ENCODE measurements at regions not wholly inside any gene's neighbourhood (a gene's known extent, or its start where the extent isn't known, plus 50 kb on each side); places are given as distances from the start of the nearest gene placed in this dataset.

GRCh38 chr20:58056021-58056591 is 172.3 kb downstream of the ANKRD60 start:
- no peaks in the 10 kb centered on the region for H3K79me2 ChIP-seq (ENCODE audit: low read length)
- H3K4me1 ChIP-seq (ENCODE audit: low read length), result no peaks in the 10 kb centered on the region
- no peak overlapping the region for H3K27ac ChIP-seq (ENCODE audit: low read length)
- H3K4me2 ChIP-seq (ENCODE audit: low read depth, low read length, poor library complexity, severe bottlenecking), result no peak overlapping the region
- peaks cover 6% of the 10 kb centered on the region for H3K9me3 ChIP-seq (ENCODE audit: low read length)
- H3K36me3 ChIP-seq (ENCODE audit: insufficient read depth, low read length), result no peaks in the 10 kb centered on the region
- no peaks in the 10 kb centered on the region for H3K27me3 ChIP-seq (ENCODE audit: low read length)
- no peak overlapping the region for H2AFZ ChIP-seq (ENCODE audit: low read length)
- no peak overlapping the region for H3K9ac ChIP-seq (ENCODE audit: low read length)
- H3K9me2 ChIP-seq (replicated peaks; ENCODE audit: insufficient read depth, low read length), result no peaks in the 10 kb centered on the region
- no peaks in the 10 kb centered on the region for H4K20me1 ChIP-seq (ENCODE audit: insufficient read depth, low read depth, low read length)
- no peak for DNase-seq
- no peak overlapping the region for H3K4me3 ChIP-seq (ENCODE audit: low read length)

GRCh38 chr20:58054780-58055373 is 173.6 kb downstream of the ANKRD60 start:
- Histone ChIP-seq H4K20me1 (ENCODE audit: insufficient read depth, low read depth, low read length) (no peaks in the 10 kb centered on the region), H3K4me1 (ENCODE audit: low read length) (no peaks in the 10 kb centered on the region), H3K9me2 (replicated peaks; ENCODE audit: insufficient read depth, low read length) (no peaks in the 10 kb centered on the region), H3K4me2 (ENCODE audit: low read depth, low read length, poor library complexity, severe bottlenecking) (no peak overlapping the region), H3K36me3 (ENCODE audit: insufficient read depth, low read length) (no peaks in the 10 kb centered on the region), H3K27me3 (ENCODE audit: low read length) (no peaks in the 10 kb centered on the region), H3K27ac (ENCODE audit: low read length) (no peak overlapping the region), H3K9me3 (ENCODE audit: low read length) (peaks cover 6% of the 10 kb centered on the region), H3K9ac (ENCODE audit: low read length) (no peak overlapping the region), H3K79me2 (ENCODE audit: low read length) (no peaks in the 10 kb centered on the region), H3K4me3 (ENCODE audit: low read length) (no peak overlapping the region), H2AFZ (ENCODE audit: low read length) (no peak overlapping the region)
- DNase-seq, result no peak

- Histone ChIP-seq H3K9ac (ENCODE audit: low read length) (no peak overlapping the region), H3K27me3 (ENCODE audit: low read length) (no peaks in the 10 kb centered on the region), H3K4me1 (ENCODE audit: low read length) (no peaks in the 10 kb centered on the region), H2AFZ (ENCODE audit: low read length) (no peak overlapping the region), H4K20me1 (ENCODE audit: insufficient read depth, low read depth, low read length) (no peaks in the 10 kb centered on the region), H3K4me2 (ENCODE audit: low read depth, low read length, poor library complexity, severe bottlenecking) (no peak overlapping the region), H3K9me3 (ENCODE audit: low read length) (peaks cover 6% of the 10 kb centered on the region), H3K4me3 (ENCODE audit: low read length) (no peak overlapping the region), H3K9me2 (replicated peaks; ENCODE audit: insufficient read depth, low read length) (no peaks in the 10 kb centered on the region), H3K79me2 (ENCODE audit: low read length) (no peaks in the 10 kb centered on the region), H3K36me3 (ENCODE audit: insufficient read depth, low read length) (no peaks in the 10 kb centered on the region), H3K27ac (ENCODE audit: low read length) (no peak overlapping the region)
- no peak for DNase-seq
These were observed 174.2 kb downstream of the ANKRD60 start for GRCh38 chr20:58054082-58054779.

GRCh38 chr20:58053391-58054055 is 174.9 kb downstream of the ANKRD60 start:
- no peaks in the 10 kb centered on the region for H3K4me1 ChIP-seq (ENCODE audit: low read length)
- H4K20me1 ChIP-seq (ENCODE audit: insufficient read depth, low read depth, low read length), result no peaks in the 10 kb centered on the region
- no peak overlapping the region for H2AFZ ChIP-seq (ENCODE audit: low read length)
- no peaks in the 10 kb centered on the region for H3K36me3 ChIP-seq (ENCODE audit: insufficient read depth, low read length)
- DNase-seq, result no peak
- no peak overlapping the region for H3K4me2 ChIP-seq (ENCODE audit: low read depth, low read length, poor library complexity, severe bottlenecking)
- H3K79me2 ChIP-seq (ENCODE audit: low read length), result no peaks in the 10 kb centered on the region
- no peaks in the 10 kb centered on the region for H3K9me2 ChIP-seq (replicated peaks; ENCODE audit: insufficient read depth, low read length)
- no peak overlapping the region for H3K27ac ChIP-seq (ENCODE audit: low read length)
- H3K9ac ChIP-seq (ENCODE audit: low read length), result no peak overlapping the region
- H3K9me3 ChIP-seq (ENCODE audit: low read length), result peaks cover 6% of the 10 kb centered on the region
- no peaks in the 10 kb centered on the region for H3K27me3 ChIP-seq (ENCODE audit: low read length)
- H3K4me3 ChIP-seq (ENCODE audit: low read length), result no peak overlapping the region

GRCh38 chr20:58051367-58051766 is 177.1 kb downstream of the ANKRD60 start:
- no peak overlapping the region for H3K4me2 ChIP-seq (ENCODE audit: low read depth, low read length, poor library complexity, severe bottlenecking)
- H2AFZ ChIP-seq (ENCODE audit: low read length), result no peak overlapping the region
- H3K4me3 ChIP-seq (ENCODE audit: low read length), result no peak overlapping the region
- peaks cover 6% of the 10 kb centered on the region for H3K9me3 ChIP-seq (ENCODE audit: low read length)
- H3K4me1 ChIP-seq (ENCODE audit: low read length), result peaks cover 5% of the 10 kb centered on the region; the same call in 1 of the 2 replicates
- H3K9me2 ChIP-seq (replicated peaks; ENCODE audit: insufficient read depth, low read length), result no peaks in the 10 kb centered on the region
- no peak overlapping the region for H3K27ac ChIP-seq (ENCODE audit: low read length)
- H3K36me3 ChIP-seq (ENCODE audit: insufficient read depth, low read length), result no peaks in the 10 kb centered on the region
- no peak overlapping the region for H3K9ac ChIP-seq (ENCODE audit: low read length)
- no peak for DNase-seq
- no peaks in the 10 kb centered on the region for H3K79me2 ChIP-seq (ENCODE audit: low read length)
- no peaks in the 10 kb centered on the region for H3K27me3 ChIP-seq (ENCODE audit: low read length)
- no peaks in the 10 kb centered on the region for H4K20me1 ChIP-seq (ENCODE audit: insufficient read depth, low read depth, low read length)

- Histone ChIP-seq H2AFZ (ENCODE audit: low read length) (no peak overlapping the region), H3K79me2 (ENCODE audit: low read length) (no peaks in the 10 kb centered on the region), H3K4me1 (ENCODE audit: low read length) (peaks cover 12% of the 10 kb centered on the region; the same call in 1 of the 2 replicates), H3K27me3 (ENCODE audit: low read length) (no peaks in the 10 kb centered on the region), H3K9me2 (replicated peaks; ENCODE audit: insufficient read depth, low read length) (no peaks in the 10 kb centered on the region), H3K27ac (ENCODE audit: low read length) (no peak overlapping the region), H3K4me3 (ENCODE audit: low read length) (no peak overlapping the region), H3K9me3 (ENCODE audit: low read length) (peaks cover 6% of the 10 kb centered on the region), H4K20me1 (ENCODE audit: insufficient read depth, low read depth, low read length) (no peaks in the 10 kb centered on the region), H3K4me2 (ENCODE audit: low read depth, low read length, poor library complexity, severe bottlenecking) (no peak overlapping the region), H3K36me3 (ENCODE audit: insufficient read depth, low read length) (no peaks in the 10 kb centered on the region), H3K9ac (ENCODE audit: low read length) (no peak overlapping the region)
- DNase-seq, result peak; percentile 47
These were observed 180.3 kb downstream of the ANKRD60 start for GRCh38 chr20:58048096-58048702.

GRCh38 chr20:58046311-58046710 is 182.1 kb downstream of the ANKRD60 start:
- Histone ChIP-seq H3K4me3 (ENCODE audit: low read length) (no peak overlapping the region), H3K9me3 (ENCODE audit: low read length) (peaks cover under 1% of the 10 kb centered on the region), H3K4me1 (ENCODE audit: low read length) (peaks cover 12% of the 10 kb centered on the region; the same call in 1 of the 2 replicates), H4K20me1 (ENCODE audit: insufficient read depth, low read depth, low read length) (no peaks in the 10 kb centered on the region), H3K4me2 (ENCODE audit: low read depth, low read length, poor library complexity, severe bottlenecking) (no peak overlapping the region), H3K79me2 (ENCODE audit: low read length) (no peaks in the 10 kb centered on the region), H3K27ac (ENCODE audit: low read length) (no peak overlapping the region), H3K27me3 (ENCODE audit: low read length) (no peaks in the 10 kb centered on the region), H2AFZ (ENCODE audit: low read length) (no peak overlapping the region), H3K36me3 (ENCODE audit: insufficient read depth, low read length) (no peaks in the 10 kb centered on the region), H3K9ac (ENCODE audit: low read length) (no peak overlapping the region), H3K9me2 (replicated peaks; ENCODE audit: insufficient read depth, low read length) (no peaks in the 10 kb centered on the region)
- DNase-seq, result no peak

- Histone ChIP-seq H4K20me1 (ENCODE audit: insufficient read depth, low read depth, low read length) (no peaks in the 10 kb centered on the region), H3K36me3 (ENCODE audit: insufficient read depth, low read length) (no peaks in the 10 kb centered on the region), H3K4me2 (ENCODE audit: low read depth, low read length, poor library complexity, severe bottlenecking) (no peak overlapping the region), H3K4me1 (ENCODE audit: low read length) (peaks cover 12% of the 10 kb centered on the region; the same call in 1 of the 2 replicates), H3K4me3 (ENCODE audit: low read length) (no peak overlapping the region), H3K9ac (ENCODE audit: low read length) (no peak overlapping the region), H3K79me2 (ENCODE audit: low read length) (no peaks in the 10 kb centered on the region), H3K9me3 (ENCODE audit: low read length) (no peaks in the 10 kb centered on the region), H3K9me2 (replicated peaks; ENCODE audit: insufficient read depth, low read length) (no peaks in the 10 kb centered on the region), H2AFZ (ENCODE audit: low read length) (no peak overlapping the region), H3K27ac (ENCODE audit: low read length) (no peak overlapping the region), H3K27me3 (ENCODE audit: low read length) (no peaks in the 10 kb centered on the region)
- DNase-seq, result no peak
These were observed 182.9 kb downstream of the ANKRD60 start for GRCh38 chr20:58045579-58045978.

All from Karpas-422 (cell line).